ENCODE measurements at regions not wholly inside any gene's neighbourhood (a gene's known extent, or its start where the extent isn't known, plus 50 kb on each side); places are given as distances from the start of the nearest gene placed in this dataset.

- no peaks in the 10 kb centered on the region for H3K4me1 ChIP-seq (ENCODE audit: low read depth)
- no peak for TF ChIP-seq CTCF (IDR thresholded peaks at IDR 0.05; ENCODE audit: low read depth, low read length)
- no peak overlapping the region for H3K27ac ChIP-seq
- no peaks in the 10 kb centered on the region for H3K36me3 ChIP-seq
- no peak overlapping the region for H3K4me3 ChIP-seq
- no peaks in the 10 kb centered on the region for H3K27me3 ChIP-seq
- DNase-seq (ENCODE audit: low read depth in 1 of 2, low spot score in 1 of 2) = peak in 1 of 2 donors; percentile 93
- no peaks in the 10 kb centered on the region for H3K9me3 ChIP-seq (ENCODE audit: low read depth)
These were observed 221.3 kb upstream of the CTAGE1 start for GRCh38 chr18:22639026-22639463.

GRCh38 chr18:22639561-22639960, 221.8 kb upstream of the CTAGE1 start:
- Histone ChIP-seq H3K27me3 (no peaks in the 10 kb centered on the region), H3K27ac (no peak overlapping the region), H3K4me3 (no peak overlapping the region), H3K4me1 (ENCODE audit: low read depth) (no peaks in the 10 kb centered on the region), H3K36me3 (no peaks in the 10 kb centered on the region), H3K9me3 (ENCODE audit: low read depth) (no peaks in the 10 kb centered on the region)
- peak in 1 of 2 donors; percentile 67 for DNase-seq (ENCODE audit: low read depth in 1 of 2, low spot score in 1 of 2)
- no peak for TF ChIP-seq CTCF (IDR thresholded peaks at IDR 0.05; ENCODE audit: low read depth, low read length)

DNA sequence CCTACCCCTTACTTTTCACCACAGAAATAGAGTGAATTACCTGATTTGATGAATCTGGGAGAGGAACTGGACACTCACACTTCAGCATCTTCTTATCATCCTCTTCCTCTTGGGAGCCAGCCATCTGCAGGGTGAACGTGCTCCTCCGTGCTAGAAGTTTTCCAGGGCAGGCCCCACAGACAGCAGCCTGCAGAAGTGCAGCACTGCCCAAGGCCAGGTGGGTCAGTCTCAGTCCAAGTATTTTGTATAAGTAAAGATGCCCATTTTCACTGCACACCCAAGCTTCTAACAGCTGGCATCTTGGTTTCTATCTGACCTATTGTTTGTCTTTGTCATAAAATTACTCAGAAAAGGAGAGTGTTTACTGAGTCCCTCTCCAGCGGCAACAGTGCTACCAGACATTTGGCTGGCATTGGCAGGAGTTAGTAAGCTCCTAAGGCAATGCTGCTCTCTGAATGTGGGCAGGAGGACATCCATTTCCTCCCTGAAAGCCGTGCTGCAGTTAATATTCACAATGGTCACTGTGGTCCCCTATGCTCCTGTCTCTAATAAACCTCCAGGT, 222.6 kb upstream of the CTAGE1 start:
- H3K36me3 ChIP-seq = no peaks in the 10 kb centered on the region
- H3K27ac ChIP-seq = no peak overlapping the region
- no peak overlapping the region for H3K4me3 ChIP-seq
- no peak for TF ChIP-seq CTCF (IDR thresholded peaks at IDR 0.05; ENCODE audit: low read depth, low read length)
- H3K9me3 ChIP-seq (ENCODE audit: low read depth) = no peaks in the 10 kb centered on the region
- DNase-seq (ENCODE audit: low read depth in 1 of 2, low spot score in 1 of 2) = no peak
- H3K4me1 ChIP-seq (ENCODE audit: low read depth) = no peaks in the 10 kb centered on the region
- no peaks in the 10 kb centered on the region for H3K27me3 ChIP-seq

- no peak overlapping the region for H3K27ac ChIP-seq
- H3K4me3 ChIP-seq = no peak overlapping the region
- TF ChIP-seq CTCF (IDR thresholded peaks at IDR 0.05; ENCODE audit: low read depth, low read length) = no peak
These were observed 224.2 kb upstream of the CTAGE1 start for GRCh38 chr18:22641958-22642357.

GRCh38 chr18:22643731-22644130, 226.0 kb upstream of the CTAGE1 start:
- H3K27ac ChIP-seq = no peak overlapping the region
- H3K9me3 ChIP-seq (ENCODE audit: low read depth) = no peaks in the 10 kb centered on the region
- H3K4me1 ChIP-seq (ENCODE audit: low read depth) = no peaks in the 10 kb centered on the region
- no peaks in the 10 kb centered on the region for H3K36me3 ChIP-seq
- H3K27me3 ChIP-seq = no peaks in the 10 kb centered on the region
- DNase-seq (ENCODE audit: low read depth in 1 of 2, low spot score in 1 of 2) = peak in 1 of 2 donors; percentile 32
- no peak for TF ChIP-seq CTCF (IDR thresholded peaks at IDR 0.05; ENCODE audit: low read depth, low read length)
- no peak overlapping the region for H3K4me3 ChIP-seq

More at GRCh38 chr18:22641958-22642357, 224.2 kb upstream of the CTAGE1 start:
- no peaks in the 10 kb centered on the region for H3K9me3 ChIP-seq (ENCODE audit: low read depth)
- no peaks in the 10 kb centered on the region for H3K27me3 ChIP-seq
- no peaks in the 10 kb centered on the region for H3K4me1 ChIP-seq (ENCODE audit: low read depth)
- no peaks in the 10 kb centered on the region for H3K36me3 ChIP-seq
- DNase-seq (ENCODE audit: low read depth in 1 of 2, low spot score in 1 of 2) = peak in 1 of 2 donors; percentile 64
